NCI-H146 treated with DMSO at 0.1 percent for 48 hours (cell line): ENCODE measurements at regions not wholly inside any gene's neighbourhood (a gene's known extent, or its start where the extent isn't known, plus 50 kb on each side); places are given as distances from the start of the nearest gene placed in this dataset.
"Not testable (repeated sequence)": the region's sequence is repeated elsewhere in the genome, so short reads cannot be mapped to it uniquely, and the experiment has no call there.

Source experiments
- DNase-seq: peaks from one replicate; lab custom pipeline; 2025; ENCODE audit not compliant: unreplicated experiment; lab: John Stamatoyannopoulos, UW

DNA sequence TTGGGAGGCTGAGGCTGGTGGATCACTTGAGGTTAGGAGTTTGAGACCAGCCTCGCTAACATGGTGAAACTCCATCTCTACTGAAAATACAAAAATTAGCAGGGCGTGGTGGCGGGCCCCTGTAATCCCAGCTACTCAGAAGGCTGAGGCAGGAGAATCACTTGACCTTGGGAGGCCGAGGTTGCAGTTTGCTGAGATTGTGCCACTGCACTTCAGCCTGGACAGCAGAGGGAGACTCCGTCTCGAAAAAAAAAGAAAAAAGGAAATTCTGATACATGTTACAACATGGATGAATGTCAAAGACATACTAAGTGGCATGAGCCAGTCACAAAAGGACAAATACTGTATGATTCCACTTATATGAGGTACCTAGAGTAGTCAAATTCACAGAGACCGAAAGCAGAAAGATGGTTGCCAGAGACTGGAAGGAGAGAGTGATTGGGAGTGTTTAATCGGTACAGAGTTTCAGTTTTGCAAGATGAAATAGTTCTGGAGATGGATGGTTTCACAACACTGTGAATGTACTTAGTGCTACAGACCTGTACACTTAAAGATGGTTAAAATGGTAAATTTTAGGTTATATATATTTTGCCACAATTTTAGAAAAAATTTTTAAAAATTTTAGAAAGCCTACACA lies 92.3 kb downstream of the BLID start:
- no peak for DNase-seq

DNA sequence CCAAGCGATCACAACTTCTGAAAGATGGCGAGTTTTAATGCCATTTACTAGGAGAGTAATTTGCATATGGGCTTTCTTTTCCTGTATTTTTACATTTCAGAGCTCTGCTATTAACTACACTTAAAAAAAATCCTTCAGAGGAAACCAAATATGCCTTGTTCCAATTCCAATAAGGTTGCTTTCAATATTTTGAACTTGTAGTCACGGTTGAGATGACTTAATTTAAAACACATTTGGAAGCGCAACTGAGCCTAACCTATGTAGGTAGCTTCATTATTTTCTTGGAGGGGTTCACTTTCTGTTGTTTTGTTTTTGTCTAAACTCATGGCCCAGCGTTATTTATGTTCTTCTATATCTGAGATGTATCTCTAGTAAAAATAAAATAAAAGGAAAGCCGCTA lies 93.4 kb downstream of the BLID start:
- no peak for DNase-seq

DNA sequence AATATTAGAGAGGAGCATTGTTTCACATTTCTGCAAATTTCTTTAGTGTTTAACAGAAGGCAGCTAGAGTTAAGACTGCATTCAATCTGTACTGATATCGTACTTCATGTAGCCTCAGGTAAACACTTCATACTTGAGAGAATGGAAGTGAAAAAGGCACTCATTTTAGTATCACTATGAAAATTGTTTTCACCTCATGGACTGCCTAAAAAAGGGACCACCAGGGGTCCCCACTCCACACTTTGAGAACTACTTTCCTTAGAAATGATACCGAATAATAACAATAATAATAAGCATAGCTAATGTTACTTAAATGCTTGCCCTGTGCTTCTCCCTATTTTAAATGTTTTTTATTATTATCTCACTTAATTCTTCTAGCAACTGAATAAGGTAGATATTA lies 95.1 kb downstream of the BLID start:
- no peak for DNase-seq

DNA sequence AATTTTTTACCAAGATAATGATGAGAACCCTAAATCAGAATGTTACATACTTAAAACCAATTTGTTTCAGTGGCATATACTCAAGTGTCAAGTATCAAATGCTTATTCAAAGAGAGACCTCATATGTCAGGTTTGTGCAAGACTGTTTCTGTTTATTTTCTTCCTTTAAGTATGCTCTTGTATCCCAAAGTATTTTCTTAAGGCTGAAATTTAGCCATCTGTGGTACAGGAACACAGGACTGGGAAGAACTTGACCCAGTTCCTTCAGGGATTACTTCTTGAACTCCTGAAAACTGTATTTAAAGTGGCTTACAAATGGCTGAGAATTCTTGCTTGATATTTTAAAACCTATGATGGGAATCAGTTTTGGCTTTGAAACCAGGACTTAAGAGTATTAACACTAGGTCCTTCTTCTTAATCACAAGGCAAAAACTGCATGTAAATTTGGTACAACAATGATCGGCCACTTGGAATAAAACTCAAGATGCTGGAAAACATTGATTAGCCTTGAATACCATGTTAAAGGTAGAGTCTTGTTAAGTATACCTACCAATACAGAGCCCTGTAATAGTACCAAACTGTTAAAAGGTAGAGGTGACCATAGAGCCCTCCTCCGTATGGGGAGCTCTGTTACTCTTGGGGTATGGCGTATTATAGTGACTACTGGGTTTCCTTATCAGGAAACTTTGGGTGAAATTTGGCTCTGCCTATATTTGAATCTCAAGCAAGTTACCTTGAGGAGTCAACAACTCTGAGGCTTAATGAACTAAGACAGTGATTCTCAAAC lies 95.9 kb downstream of the BLID start:
- DNase-seq, result no peak

DNA sequence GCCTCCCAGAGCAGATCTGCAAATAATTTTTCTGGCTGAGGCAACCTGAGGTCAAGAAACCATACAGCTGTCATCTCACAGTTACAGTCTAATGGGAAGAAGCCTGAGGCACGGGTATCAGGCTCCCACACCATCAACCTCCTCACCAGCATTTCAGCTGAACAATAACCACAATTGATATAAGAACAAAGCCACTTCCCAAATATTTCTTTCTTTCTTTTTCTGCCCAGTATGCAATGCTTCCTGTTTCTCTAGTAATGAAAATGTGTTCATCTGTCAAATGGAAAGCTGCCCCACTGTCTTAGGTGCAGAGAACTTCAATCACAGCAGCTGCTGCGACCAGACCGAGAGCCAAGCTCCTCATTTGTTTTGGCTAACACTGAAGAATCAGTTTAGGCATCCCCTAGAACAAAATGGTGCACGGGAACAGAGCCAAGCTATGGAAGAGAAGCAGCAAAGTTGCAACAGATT lies 108.4 kb downstream of the BLID start:
- no peak for DNase-seq

DNA sequence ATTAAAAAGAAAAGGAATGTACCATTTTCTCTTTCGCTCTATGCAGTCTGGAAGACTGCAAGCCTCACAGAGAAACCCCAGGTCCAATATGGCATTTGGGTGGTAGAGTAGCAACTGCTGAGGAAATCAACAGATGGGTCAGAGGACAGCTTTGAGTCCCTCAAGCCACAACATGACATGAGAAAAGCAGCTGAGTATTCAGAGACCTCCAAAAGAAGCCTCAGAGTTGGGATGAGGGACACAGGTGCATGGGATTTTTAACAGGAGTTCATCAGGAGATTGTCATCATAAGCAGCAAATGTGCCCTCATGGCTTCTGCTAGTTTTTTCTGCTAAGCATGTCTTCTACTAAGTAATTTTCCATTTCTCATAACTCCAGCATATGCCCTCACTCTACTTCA lies 111.6 kb downstream of the BLID start:
- DNase-seq, result no peak

DNA sequence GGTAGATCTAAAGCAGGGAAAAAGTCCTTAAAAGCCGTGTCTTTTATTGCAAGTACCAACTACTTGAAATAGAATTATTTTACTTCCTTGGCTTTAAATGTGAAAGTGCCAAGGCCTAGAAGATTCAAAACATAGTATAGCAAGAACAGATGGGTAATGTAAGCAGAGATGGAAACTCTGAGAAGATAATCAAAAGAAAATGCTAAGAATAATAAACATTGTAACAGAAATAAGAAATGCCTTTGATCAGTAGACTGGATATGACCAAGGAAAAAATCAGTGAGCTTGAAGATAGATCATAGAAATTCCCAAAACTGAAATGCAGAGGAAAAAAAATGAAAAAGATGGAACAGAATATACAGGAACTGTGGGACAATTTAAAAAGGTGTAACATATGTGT lies 113.1 kb downstream of the BLID start:
- DNase-seq, result no peak

DNA sequence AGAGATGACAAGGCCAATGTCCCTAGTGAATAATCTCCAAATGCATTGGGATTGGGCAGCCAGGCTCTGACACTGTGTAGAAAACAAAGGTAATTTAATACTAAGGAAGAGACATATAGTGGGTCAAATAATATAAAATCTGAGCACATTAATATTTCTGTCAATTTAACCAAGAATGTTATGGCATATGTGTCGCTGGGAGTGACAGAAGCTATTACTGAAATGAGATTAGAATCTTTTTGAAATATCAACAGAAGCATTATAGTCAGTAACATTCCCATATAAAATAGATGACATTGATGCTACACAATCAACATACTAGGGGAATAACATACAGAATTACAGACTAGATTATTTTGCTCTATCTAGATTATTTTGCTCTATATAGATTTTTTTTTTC lies 114.0 kb downstream of the BLID start:
- DNase-seq, result no peak

DNA sequence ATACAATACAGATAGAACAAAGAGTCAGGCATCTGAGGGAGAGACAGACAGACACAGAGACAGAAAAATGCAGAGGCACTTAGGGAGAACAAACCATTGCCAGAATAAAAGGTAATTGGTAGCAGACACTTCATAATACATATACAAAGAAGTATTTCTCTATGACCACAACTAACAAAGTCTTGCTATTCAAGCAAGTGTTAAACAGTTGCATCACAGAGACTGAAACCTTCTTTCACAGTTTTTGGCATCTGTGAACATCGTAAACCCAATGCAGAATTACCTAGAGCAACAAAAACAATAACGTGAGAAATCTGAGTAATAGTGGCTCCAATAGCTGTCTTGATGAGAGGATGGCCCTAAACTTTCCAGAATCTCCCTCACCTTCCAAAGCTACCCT lies 116.4 kb downstream of the BLID start:
- no peak for DNase-seq

DNA sequence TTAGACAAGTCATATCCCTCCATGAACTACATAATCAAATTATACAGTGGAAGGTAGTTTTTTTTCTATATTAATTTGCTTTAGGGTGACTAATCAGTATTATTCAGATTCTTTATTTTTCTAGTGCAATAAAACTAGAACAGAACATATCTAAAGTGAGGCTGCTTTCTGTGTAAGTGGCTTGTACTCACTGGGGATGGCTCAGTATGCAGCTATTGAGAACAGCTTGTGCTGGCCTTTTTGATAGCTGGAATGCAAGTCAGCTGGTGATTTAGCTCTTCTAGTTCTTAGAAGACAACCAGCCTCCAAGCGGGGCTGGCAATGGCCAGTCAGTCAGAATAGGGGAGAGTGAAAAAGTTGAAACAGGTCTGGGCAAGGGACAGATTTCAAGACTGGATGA lies 119.4 kb downstream of the BLID start:
- DNase-seq, result no peak

DNA sequence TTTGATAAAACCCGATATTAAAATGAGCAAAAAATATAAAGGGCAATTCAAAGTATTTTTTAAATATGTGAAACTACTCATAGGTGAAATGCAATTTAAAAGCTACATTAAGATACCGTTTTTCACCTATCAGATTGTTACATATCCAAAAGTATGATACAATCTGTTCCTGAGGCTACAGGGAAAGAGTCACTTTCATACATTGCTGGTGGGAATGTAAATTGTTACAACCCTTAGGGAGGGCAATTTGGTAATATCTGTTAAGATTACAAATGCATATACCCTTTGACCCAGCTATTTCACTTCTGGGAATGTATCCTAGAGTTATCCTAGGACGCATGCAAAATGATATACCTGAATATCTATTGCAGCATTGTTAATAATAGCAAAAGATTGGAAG lies 132.1 kb downstream of the BLID start:
- DNase-seq, result no peak

DNA sequence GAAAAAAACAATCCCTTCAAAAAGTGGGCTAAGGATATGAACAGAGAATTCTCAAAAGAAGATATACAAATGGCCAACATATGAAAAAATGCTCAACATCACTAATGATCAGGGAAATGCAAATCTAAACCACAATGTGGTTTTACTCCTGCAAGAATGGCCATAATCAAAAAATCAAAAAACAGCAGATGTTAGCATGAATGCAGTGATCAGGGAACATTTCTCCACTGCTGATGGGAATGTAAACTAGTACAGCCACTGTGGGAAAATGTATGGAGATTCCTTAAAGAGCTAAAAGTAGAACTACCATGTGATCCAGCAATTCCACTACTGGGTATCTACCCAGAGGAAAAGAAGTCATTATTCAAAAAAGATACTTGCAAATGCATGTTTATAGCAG lies 138.1 kb downstream of the BLID start:
- DNase-seq, result not testable (repeated sequence)

DNA sequence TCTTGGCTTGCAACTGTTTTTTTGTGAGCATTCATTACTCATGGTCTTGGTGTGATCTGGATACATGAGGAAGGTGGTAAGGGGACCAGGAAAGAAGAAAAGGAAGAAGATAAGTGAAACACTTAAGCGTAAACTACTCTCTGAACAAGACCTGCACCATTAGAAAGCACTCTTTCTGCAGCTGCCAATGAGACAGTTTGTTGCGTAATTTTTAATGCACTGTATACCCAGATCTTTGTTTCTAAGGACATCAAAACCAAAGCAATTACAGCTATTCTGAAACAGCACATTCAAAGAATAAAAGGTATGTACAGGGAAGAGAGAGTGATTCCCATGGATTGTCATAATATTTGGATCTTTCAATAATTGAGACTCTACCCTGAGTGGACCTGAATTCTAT lies 147.4 kb downstream of the BLID start:
- DNase-seq, result no peak

DNA sequence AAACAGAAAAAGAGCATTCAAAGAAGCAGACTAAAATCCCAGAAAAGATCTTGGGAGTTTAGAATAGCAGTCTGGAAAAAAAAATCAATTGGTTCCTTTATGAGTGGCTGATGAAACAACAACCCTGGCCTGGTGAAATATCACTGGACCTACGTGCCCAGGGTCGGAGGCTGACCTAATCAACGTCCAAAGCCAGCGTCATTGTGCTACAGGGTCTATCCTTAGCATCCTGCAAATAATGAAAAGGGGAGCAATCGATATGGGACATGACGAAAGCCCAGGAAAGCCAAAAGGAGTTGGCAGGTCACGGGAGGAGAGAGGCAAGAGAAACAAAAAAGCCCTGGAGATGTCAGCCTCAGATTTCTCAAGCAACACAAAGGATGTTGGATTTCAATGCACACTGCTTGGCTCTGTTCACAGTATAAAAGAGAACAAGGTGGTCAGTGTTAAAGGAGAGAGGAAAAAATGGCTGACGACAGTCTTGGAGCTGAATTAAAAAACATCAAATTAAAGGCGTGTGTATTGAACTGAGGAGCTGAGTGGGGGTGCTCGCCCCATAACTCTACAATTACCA lies 148.8 kb downstream of the BLID start:
- no peak for DNase-seq

DNA sequence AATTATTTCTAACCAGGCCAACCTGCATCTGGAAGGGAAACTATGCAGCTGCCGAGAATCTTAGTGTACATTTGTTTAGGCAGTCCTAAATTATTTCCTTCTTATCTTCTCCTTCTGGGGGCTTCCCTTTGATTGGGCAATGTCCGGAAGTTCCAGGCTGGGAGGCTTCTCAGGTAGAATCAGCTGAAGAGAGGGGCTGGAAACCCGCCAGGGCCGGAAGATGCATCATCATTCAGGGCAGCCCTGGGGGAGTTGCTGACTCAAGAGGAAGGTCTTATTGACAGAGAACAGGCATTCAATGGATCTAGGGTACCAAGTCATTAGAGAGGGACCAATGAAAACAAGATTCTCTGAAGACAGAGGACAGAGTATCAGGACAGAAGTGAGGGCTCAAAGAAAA lies 150.7 kb downstream of the BLID start:
- DNase-seq, result no peak

DNA sequence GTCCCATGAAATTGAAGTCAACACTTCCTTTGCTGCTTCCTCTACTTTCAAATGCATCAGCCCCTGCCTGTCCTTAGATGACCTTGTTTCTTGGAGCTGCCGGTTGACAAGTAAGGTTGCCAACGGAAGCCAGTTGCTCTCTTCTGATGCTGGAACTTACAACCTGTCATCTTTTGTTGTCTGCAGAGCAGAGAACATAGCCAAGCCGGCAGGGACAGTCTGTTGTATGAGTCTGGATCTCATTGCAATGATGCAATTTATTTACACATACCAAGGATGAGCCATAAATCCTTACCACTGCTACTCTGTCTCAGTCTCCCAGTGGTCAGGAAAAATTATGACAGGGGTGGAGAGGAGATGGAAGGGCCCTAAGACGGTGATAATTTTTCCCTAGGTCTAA lies 151.4 kb downstream of the BLID start:
- no peak for DNase-seq

DNA sequence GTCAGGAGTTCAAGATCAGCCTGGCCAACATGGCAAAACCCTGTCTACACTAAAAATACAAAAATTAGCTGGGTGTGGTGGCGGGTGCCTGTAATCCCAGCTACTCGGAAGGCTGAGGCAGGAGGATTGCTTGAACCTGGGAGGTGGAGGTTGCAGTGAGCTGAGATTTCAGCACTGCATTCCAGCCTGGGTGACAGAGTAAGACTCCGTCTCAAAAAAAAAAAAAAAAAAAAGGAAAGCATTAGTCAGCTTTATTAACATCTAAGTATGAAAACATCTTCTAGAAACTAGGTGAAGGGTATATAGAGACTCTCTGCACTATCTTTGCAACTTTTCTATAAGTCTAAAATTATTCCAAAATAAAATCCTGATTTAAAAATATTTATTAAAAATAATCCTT lies 152.2 kb downstream of the BLID start:
- not testable (repeated sequence) for DNase-seq

DNA sequence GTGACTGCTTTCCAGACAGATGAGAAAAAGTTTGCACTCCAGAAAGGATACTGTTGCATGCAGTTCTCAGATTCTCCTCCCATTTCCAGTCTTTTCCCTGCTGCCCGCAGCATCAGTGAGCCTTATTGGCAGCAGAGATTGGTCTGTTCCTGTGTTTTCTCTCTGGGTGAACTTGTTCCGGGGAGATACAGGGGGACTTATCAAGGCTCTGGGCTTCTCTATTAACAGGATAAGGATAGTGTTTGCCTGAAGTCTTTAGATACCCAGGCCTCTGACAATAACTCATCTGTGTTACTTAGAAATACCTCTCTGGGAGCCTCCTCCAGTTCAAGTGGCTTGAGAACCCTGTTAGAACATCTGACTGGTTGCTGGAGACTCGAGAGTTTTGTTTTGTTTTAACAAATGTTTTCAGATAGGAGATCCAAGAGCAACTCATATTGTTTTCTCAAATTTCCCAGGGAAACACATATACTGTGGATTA lies 154.7 kb downstream of the BLID start:
- no peak for DNase-seq

DNA sequence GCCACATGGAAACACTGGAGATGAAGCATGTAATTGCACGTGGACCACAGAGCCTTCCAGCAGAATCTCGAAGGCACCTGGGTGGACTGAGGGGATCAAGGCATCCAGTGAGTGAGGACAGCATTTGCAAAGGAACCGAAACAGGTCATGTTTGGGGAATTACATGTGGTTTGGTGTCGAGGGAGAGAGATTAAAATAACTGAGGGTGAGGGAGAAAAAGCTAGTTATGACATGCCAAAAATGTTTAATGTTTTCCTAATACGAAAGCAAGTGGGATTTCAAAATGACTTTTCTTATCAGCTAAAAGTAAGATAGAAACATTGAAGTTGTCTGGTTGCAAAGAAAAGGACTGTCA lies 157.1 kb downstream of the BLID start:
- no peak for DNase-seq

DNA sequence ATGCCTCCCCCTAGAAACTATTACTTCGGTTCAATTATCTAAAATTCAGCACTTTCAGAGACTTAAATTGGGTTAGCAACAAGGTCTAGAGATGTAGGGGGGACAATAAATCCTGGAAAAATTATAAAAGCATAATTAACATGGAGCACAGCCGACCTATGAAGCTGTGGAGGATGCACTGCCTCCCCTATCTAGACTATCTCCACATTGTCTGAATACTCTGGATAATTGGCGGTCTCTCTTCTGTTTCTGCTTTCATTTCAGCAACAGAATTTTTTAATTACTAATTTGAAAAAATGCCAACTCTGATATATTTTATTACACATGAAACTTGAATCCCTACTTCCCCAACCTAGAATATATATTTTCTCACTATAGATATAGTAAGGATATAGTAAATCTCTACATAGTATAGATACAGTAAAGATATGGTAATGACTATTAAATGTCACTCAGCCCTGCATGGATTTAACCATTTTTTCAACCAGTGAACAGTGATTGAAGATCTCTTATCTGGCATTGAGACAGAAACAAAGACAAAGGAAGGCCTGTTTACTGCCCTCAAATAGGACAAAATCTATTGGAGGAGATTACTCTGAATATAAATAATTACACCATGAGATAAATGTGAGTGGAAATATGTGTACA lies 157.6 kb downstream of the BLID start:
- no peak for DNase-seq

DNA sequence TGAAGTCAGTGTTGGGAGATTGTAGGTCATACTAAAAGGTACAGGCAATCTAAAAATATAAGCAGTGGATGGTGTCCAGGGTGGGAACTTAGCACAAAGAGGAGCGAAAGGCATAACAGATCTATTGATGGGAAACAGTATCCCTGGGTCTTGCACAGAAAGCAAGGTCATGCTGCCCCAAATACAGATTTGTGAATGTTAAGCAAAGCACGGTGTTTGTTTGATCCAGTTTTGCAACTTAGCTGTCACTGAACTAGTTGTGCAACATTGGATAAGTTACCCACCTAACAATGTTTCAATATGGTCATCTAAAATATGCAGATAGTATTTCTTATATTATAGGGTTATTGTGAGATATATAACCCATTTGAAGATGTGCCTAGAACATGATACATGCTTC lies 162.9 kb downstream of the BLID start:
- no peak for DNase-seq

DNA sequence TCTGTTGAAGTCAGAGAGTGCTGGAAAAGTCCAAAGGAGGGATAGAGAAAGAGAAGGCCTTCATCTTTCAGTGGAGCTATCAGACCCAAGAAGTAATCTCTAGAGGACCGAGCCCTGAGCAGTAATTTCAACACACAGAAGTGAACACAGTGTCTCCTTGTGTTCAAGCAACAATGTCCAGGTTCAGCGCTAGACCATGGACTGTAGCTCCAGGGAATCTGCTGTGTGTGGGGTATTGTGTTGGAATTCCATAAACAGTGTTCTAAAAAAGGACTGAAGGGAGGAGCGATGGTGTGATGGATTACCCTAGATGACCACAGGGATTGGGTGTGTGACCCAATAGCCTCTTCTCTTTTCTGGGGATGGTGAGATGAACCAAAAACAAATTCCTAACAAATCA lies 165.9 kb downstream of the BLID start:
- no peak for DNase-seq
